H1 (cell line): ENCODE measurements at regions not wholly inside any gene's neighbourhood (a gene's known extent, or its start where the extent isn't known, plus 50 kb on each side); places are given as distances from the start of the nearest gene placed in this dataset.

Source experiments
- CTCF ChIA-PET: fragments of 300-600 bp; sonication (Branson Sonifier 250); formaldehyde crosslinking; loops from one replicate; lab custom pipeline; 2021; ENCODE audit not compliant: partially characterized antibody; lab: Charles Lee
- POLR2A ChIA-PET: fragments of 300-600 bp; sonication (Branson Sonifier 250); formaldehyde crosslinking; loops from one replicate; lab custom pipeline; 2021; ENCODE audit warnings: inconsistent platforms; ENCODE audit not compliant: partially characterized antibody; lab: Charles Lee
- DNase-seq, 2 experiments: peaks; one replicate each; pipeline versions ENCODE4 v3.0.0 to v3.0.0-alpha.2; 2010 to 2022; ENCODE audit warnings: low spot score in 2 of 2, low read depth in 1 of 2, mixed read lengths in 1 of 2
- FAIRE-seq: peaks from 2 replicates; lab custom pipeline; 2011; peaks lifted over from hg19 to GRCh38; lab: Jason Lieb, UNC
- H2AFZ ChIP-seq: 2 replicates; pipeline ENCODE4 v1.8.1; 2012; ENCODE audit warnings: low read length, inconsistent platforms
- H2AK5ac ChIP-seq: 2 replicates; pipeline ENCODE4 v1.6.1; 2013; ENCODE audit warnings: low read depth, low read length
- H2BK120ac ChIP-seq: replicated peaks from 2 replicates; pipeline ENCODE3; 2013; ENCODE audit warnings: low read depth, low read length, inconsistent platforms
- H2BK12ac ChIP-seq: 2 replicates; pipeline ENCODE4 v1.6.1; 2013; ENCODE audit warnings: low read depth, low read length
- H2BK15ac ChIP-seq: 2 replicates; pipeline ENCODE4 v1.6.1; 2013; ENCODE audit warnings: low read length
- H2BK20ac ChIP-seq: 2 replicates; pipeline ENCODE4 v1.6.1; 2013; ENCODE audit warnings: low read length
- H2BK5ac ChIP-seq: 2 replicates; pipeline ENCODE4 v1.6.1; 2013; ENCODE audit warnings: low read depth, low read length
- H3K14ac ChIP-seq: 2 replicates; pipeline ENCODE4 v1.6.1; 2013; ENCODE audit warnings: inconsistent platforms; ENCODE audit not compliant: insufficient read length
- H3K18ac ChIP-seq: 2 replicates; pipeline ENCODE4 v1.6.1; 2013; ENCODE audit warnings: low read length; ENCODE audit errors: extremely low read depth
- H3K23ac ChIP-seq: 2 replicates; pipeline ENCODE4 v1.6.1; 2013; ENCODE audit warnings: inconsistent platforms; ENCODE audit not compliant: insufficient read length
- H3K23me2 ChIP-seq: 2 replicates; pipeline ENCODE4 v1.6.1; 2013; ENCODE audit warnings: low read depth, low read length
- H3K27ac ChIP-seq: 2 replicates; pipeline ENCODE4 v1.6.1; 2011; ENCODE audit warnings: low read depth, low read length, inconsistent platforms
- H3K27me3 ChIP-seq, 4 experiments: replicated peaks in 1 of 4; 1 replicate in 1 of 4; 2 replicates in 3 of 4; pipeline versions ENCODE4 v1.6.1 to v1.8.1; 2011 to 2013; ENCODE audit warnings: low read length in 3 of 4, mild to moderate bottlenecking in 3 of 4, inconsistent platforms in 2 of 4, mixed read lengths in 2 of 4, moderate library complexity in 1 of 4; ENCODE audit not compliant: control insufficient read depth in 3 of 4, insufficient read depth in 3 of 4; ENCODE audit errors: extremely low read depth in 1 of 4
- H3K36me3 ChIP-seq, 4 experiments: 2 replicates each; pipeline versions ENCODE4 v1.6.1 to v1.8.1; 2011 to 2013; ENCODE audit warnings: mild to moderate bottlenecking in 4 of 4, low read length in 3 of 4, moderate library complexity in 2 of 4, control low read depth in 1 of 4, inconsistent platforms in 1 of 4; ENCODE audit not compliant: insufficient read depth in 4 of 4, control insufficient read depth in 2 of 4
- H3K4ac ChIP-seq: replicated peaks from 2 replicates; pipeline ENCODE3; 2013; ENCODE audit warnings: low read length, low read depth, mixed read lengths, inconsistent platforms; ENCODE audit not compliant: insufficient read length
- H3K4me1 ChIP-seq, 4 experiments: replicated peaks in 1 of 4; 1 replicate in 1 of 4; 2 replicates in 3 of 4; pipeline versions ENCODE4 v1.6.1 to v1.8.1; 2011 to 2013; ENCODE audit warnings: low read length in 3 of 4, inconsistent platforms in 2 of 4, mixed read lengths in 1 of 4; ENCODE audit not compliant: insufficient read depth in 4 of 4, control insufficient read depth in 3 of 4
- H3K4me2 ChIP-seq, 2 experiments: 2 replicates each; pipeline versions ENCODE4 v1.6.1 to v1.8.1; 2011 to 2013; ENCODE audit warnings: low read depth in 2 of 2, low read length in 2 of 2, control low read depth in 1 of 2, inconsistent platforms in 1 of 2, mild to moderate bottlenecking in 1 of 2; ENCODE audit not compliant: insufficient read depth in 1 of 2
- H3K4me3 ChIP-seq, 4 experiments: fragments of 200-600, 300-600 bp in 1 of 4; sonication (generic), shearing (Covaris generic), sonication (Bioruptor Twin) in 1 of 4; 2 replicates each; pipeline versions ENCODE4 v1.5.1 to v1.8.1; 2011 to 2016; ENCODE audit warnings: low read length in 4 of 4, low read depth in 3 of 4, control low read depth in 2 of 4, inconsistent platforms in 2 of 4, mild to moderate bottlenecking in 2 of 4, mixed read lengths in 1 of 4, moderate library complexity in 1 of 4; ENCODE audit not compliant: insufficient read depth in 2 of 4; ENCODE audit errors: extremely low read depth in 1 of 4
- H3K56ac ChIP-seq: replicated peaks from 2 replicates; pipeline ENCODE3; 2013; ENCODE audit warnings: low read depth, mild to moderate bottlenecking, mixed read lengths, low read length, inconsistent platforms; ENCODE audit not compliant: insufficient read length
- H3K79me1 ChIP-seq: 2 replicates; pipeline ENCODE4 v1.6.1; 2013; ENCODE audit warnings: low read depth, low read length, control low read depth
- H3K79me2 ChIP-seq, 2 experiments: 2 replicates each; pipeline versions ENCODE4 v1.6.1 to v1.8.1; 2012 to 2013; ENCODE audit warnings: low read length in 2 of 2, mild to moderate bottlenecking in 2 of 2, inconsistent platforms in 1 of 2; ENCODE audit not compliant: insufficient read depth in 2 of 2, control insufficient read depth in 1 of 2
- H3K9ac ChIP-seq, 4 experiments: replicated peaks in 1 of 4; 1 replicate in 1 of 4; 2 replicates in 3 of 4; pipeline versions ENCODE4 v1.6.1 to v1.8.1; 2011 to 2013; ENCODE audit warnings: low read depth in 3 of 4, low read length in 3 of 4, control low read depth in 2 of 4, mild to moderate bottlenecking in 2 of 4, moderate library complexity in 2 of 4, inconsistent platforms in 1 of 4; ENCODE audit errors: extremely low read depth in 1 of 4
- H3K9me3 ChIP-seq, 2 experiments: 2 replicates each; pipeline versions ENCODE4 v1.6.1 to v1.8.1; 2012 to 2013; ENCODE audit warnings: mild to moderate bottlenecking in 2 of 2, moderate library complexity in 2 of 2, control low read depth in 1 of 2, inconsistent platforms in 1 of 2, low read depth in 1 of 2, low read length in 1 of 2, mixed read lengths in 1 of 2; ENCODE audit not compliant: insufficient read depth in 2 of 2
- H4K20me1 ChIP-seq, 2 experiments: replicated peaks in 1 of 2; 2 replicates each; pipeline versions ENCODE3 to v1.8.1; 2011 to 2013; ENCODE audit warnings: inconsistent platforms in 2 of 2, low read length in 2 of 2, mild to moderate bottlenecking in 1 of 2; ENCODE audit not compliant: insufficient read depth in 2 of 2, control insufficient read depth in 1 of 2
- H4K5ac ChIP-seq: 2 replicates; pipeline ENCODE4 v1.6.1; 2013; ENCODE audit warnings: low read length, low read depth, mixed read lengths, inconsistent platforms; ENCODE audit not compliant: insufficient read length
- H4K8ac ChIP-seq: 2 replicates; pipeline ENCODE4 v1.8.0; 2013; ENCODE audit warnings: mild to moderate bottlenecking, moderate library complexity, low read length, inconsistent platforms; ENCODE audit not compliant: insufficient read depth; ENCODE audit errors: extremely low read depth
- H4K91ac ChIP-seq: replicated peaks from 2 replicates; pipeline ENCODE3; 2013; ENCODE audit warnings: low read length, mixed read lengths, inconsistent platforms; ENCODE audit not compliant: insufficient read length
- BCL11A ChIP-seq, 2 experiments: IDR thresholded peaks; one replicate each; pipeline ENCODE4 v1.6.1; 2011; ENCODE audit warnings: low read depth in 2 of 2, low read length in 2 of 2, mild to moderate bottlenecking in 2 of 2
- BRCA1 ChIP-seq: IDR thresholded peaks from 2 replicates; pipeline ENCODE4 v1.6.1; 2012; ENCODE audit warnings: low read depth, low read length, improper control_type of control experiment
- CTBP2 ChIP-seq: IDR thresholded peaks from 2 replicates; pipeline ENCODE4 v1.7.0; 2011; ENCODE audit warnings: borderline replicate concordance, mild to moderate bottlenecking, moderate library complexity, mixed read lengths, low read length; ENCODE audit not compliant: insufficient read depth, insufficient read length
- CTCF ChIP-seq, 3 experiments: IDR thresholded peaks; 1 replicate in 2 of 3; 2 replicates in 1 of 3; pipeline versions ENCODE4 v1.5.1 to v1.6.1; 2011; ENCODE audit warnings: low read length in 3 of 3, mild to moderate bottlenecking in 3 of 3, inconsistent platforms in 2 of 3, low read depth in 1 of 3, moderate library complexity in 1 of 3; ENCODE audit not compliant: insufficient read depth in 1 of 3; ENCODE audit errors: control extremely low read depth in 1 of 3
- GTF2F1 ChIP-seq: IDR thresholded peaks from 2 replicates; pipeline ENCODE4 v1.6.1; 2012; ENCODE audit warnings: low read depth, low read length, improper control_type of control experiment, borderline replicate concordance
- POLR2A ChIP-seq, 2 experiments: IDR thresholded peaks; 1 replicate in 1 of 2; 2 replicates in 1 of 2; pipeline ENCODE4 v1.6.1; 2011; ENCODE audit warnings: low read depth in 2 of 2, low read length in 2 of 2, mild to moderate bottlenecking in 2 of 2; ENCODE audit errors: control extremely low read depth in 1 of 2
- RAD21 ChIP-seq, 2 experiments: IDR thresholded peaks in 1 of 2; conservative IDR thresholded peaks in 1 of 2; 2 replicates each; pipeline ENCODE4 v1.6.1; 2011; ENCODE audit warnings: low read depth in 2 of 2, low read length in 2 of 2, improper control_type of control experiment in 1 of 2, inconsistent platforms in 1 of 2, mild to moderate bottlenecking in 1 of 2, moderate library complexity in 1 of 2
- RXRA ChIP-seq: IDR thresholded peaks from 2 replicates; pipeline ENCODE4 v1.6.1; 2011; ENCODE audit warnings: low read depth, mild to moderate bottlenecking, low read length, moderate library complexity; ENCODE audit not compliant: insufficient read depth
- TBP ChIP-seq: IDR thresholded peaks from 2 replicates; pipeline ENCODE4 v1.6.1; 2011; ENCODE audit warnings: low read depth, low read length, improper control_type of control experiment
- ZNF274 ChIP-seq: IDR thresholded peaks from 2 replicates; pipeline ENCODE4 v1.7.0; 2012; ENCODE audit warnings: low read length, borderline replicate concordance; ENCODE audit errors: extremely low read depth
- WGBS, 2 experiments: shearing (Covaris generic) in 1 of 2; methylation state at CpG; one replicate each; pipeline versions ENCODE4 v1.1.6 to v1.1.7; 2013 to 2015; ENCODE audit warnings: low lambda C conversion rate in 2 of 2, mixed read lengths in 2 of 2, inconsistent platforms in 1 of 2, low coverage in 1 of 2, missing lambda C conversion rate in 1 of 2; ENCODE audit not compliant: insufficient replicate concordance in 2 of 2, insufficient coverage in 1 of 2, insufficient read length in 1 of 2; ENCODE audit errors: extremely low coverage in 1 of 2, missing lambda C conversion rate in 1 of 2; 5-methylcytosine and 5-hydroxymethylcytosine counted together

- Histone ChIP-seq H3K4ac (no peak overlapping the region), H4K91ac (no peak overlapping the region), H3K4me3 (no peak overlapping the region), H3K79me2 (no peaks in the 10 kb centered on the region), H2AFZ (no peak overlapping the region), H3K79me1 (no peaks in the 10 kb centered on the region), H3K9ac (no peak overlapping the region), H3K27me3 (no peaks in the 10 kb centered on the region), H3K4me1 (no peaks in the 10 kb centered on the region), H4K5ac (no peak overlapping the region), H4K8ac (0 out of 2 replicates have a peak overlapping the region, but pooled peaks have one; percentile 25), H2AK5ac (no peak overlapping the region), H2BK15ac (no peak overlapping the region), H4K20me1 (no peaks in the 10 kb centered on the region), H3K36me3 (no peaks in the 10 kb centered on the region), H3K4me2 (no peak overlapping the region), H3K23ac (no peak overlapping the region), H3K14ac (no peak overlapping the region), H2BK20ac (no peak overlapping the region), H3K23me2 (no peaks in the 10 kb centered on the region), H2BK12ac (no peak overlapping the region), H3K9me3 (no peaks in the 10 kb centered on the region), H2BK5ac (no peak overlapping the region), H3K18ac (no peak overlapping the region), H2BK120ac (no peak overlapping the region), H3K56ac (no peak overlapping the region), H3K27ac (no peak overlapping the region)
- FAIRE-seq (no peak), DNase-seq (no peak)
- WGBS, 2 experiments = 89% methylated on average over 15 of the region's 15 CpGs; no CpG with 5 or more reads in 1 of the 2 experiments
- ChIA-PET POLR2A (no interaction called here), CTCF (interaction anchor here (1.1 to 1.4 kb wide), 3 partner anchors 11 to 40 kb away, joined by 3 to 4 read pairs (median 3); no protein-coding TSS in a partner anchor)
- TF ChIP-seq ZNF274 (no peak), RXRA (no peak), GTF2F1 (no peak), BCL11A (IDR thresholded peaks at IDR 0.05; ENCODE audit: low read depth in 2 of 2, low read length in 2 of 2) (no peak), CTBP2 (no peak), POLR2A (IDR thresholded peaks at IDR 0.05; ENCODE audit: control extremely low read depth in 1 of 2, low read depth in 2 of 2, low read length in 2 of 2) (no peak), RAD21 (IDR thresholded peaks at IDR 0.05 in 1 of 2, conservative IDR thresholded peaks at IDR 0.05 in 1 of 2; ENCODE audit: low read depth in 2 of 2, low read length in 2 of 2) (no peak), CTCF (IDR thresholded peaks at IDR 0.05; ENCODE audit: control extremely low read depth in 1 of 3, insufficient read depth in 1 of 3, low read depth in 1 of 3, low read length in 3 of 3) (no peak), TBP (no peak), BRCA1 (no peak)
Observed at GRCh38 chr7:18103436-18104218, 76.0 kb upstream of the PRPS1L1 start.
